WTC11 (cell line): ENCODE measurements at regions not wholly inside any gene's neighbourhood (a gene's known extent, or its start where the extent isn't known, plus 50 kb on each side); places are given as distances from the start of the nearest gene placed in this dataset.

Source experiments
- ATAC-seq: fragments of 200-7000 bp; cut with Tn5 transposase; 2 replicates; pipeline ENCODE4 v1.10.0; 2021; ENCODE audit warnings: mild to moderate bottlenecking, moderate library complexity
- CTCF ChIA-PET: fragments of 300-600 bp; sonication (Branson Sonifier 250); formaldehyde crosslinking; loops from one replicate; lab custom pipeline; 2021; ENCODE audit warnings: antibody characterized with exemption; lab: Charles Lee
- POLR2A ChIA-PET: fragments of 350-600 bp; sonication (Branson Sonifier 250); formaldehyde crosslinking; loops from one replicate; lab custom pipeline; 2021; ENCODE audit warnings: antibody characterized with exemption; lab: Charles Lee
- DNase-seq: peaks from one replicate; pipeline ENCODE4 v3.0.0; 2021; ENCODE audit warnings: low spot score
- H3K27ac Mint-ChIP-seq: 2 replicates; pipeline ENCODE4 v1.8.0; 2021; ENCODE audit warnings: mixed read lengths
- H3K27me3 Mint-ChIP-seq: 2 replicates; pipeline ENCODE4 v1.8.0; 2021; ENCODE audit warnings: low read depth, mild to moderate bottlenecking, moderate library complexity, mixed read lengths
- H3K36me3 Mint-ChIP-seq: 2 replicates; pipeline ENCODE4 v1.8.0; 2021; ENCODE audit warnings: mixed read lengths
- H3K4me1 Mint-ChIP-seq: 2 replicates; pipeline ENCODE4 v1.8.0; 2022; ENCODE audit warnings: mixed read lengths
- H3K4me3 Mint-ChIP-seq: 2 replicates; pipeline ENCODE4 v1.8.0; 2021; ENCODE audit warnings: mild to moderate bottlenecking, moderate library complexity, mixed read lengths
- H3K9me3 Mint-ChIP-seq: 2 replicates; pipeline ENCODE4 v1.8.0; 2021; ENCODE audit warnings: mixed read lengths
- AFF4 ChIP-seq: sonication (generic); formaldehyde crosslinking; IDR thresholded peaks from 2 replicates; pipeline ENCODE4 v1.8.1; 2023; ENCODE audit warnings: mild to moderate bottlenecking, missing genetic modification reagents, borderline replicate concordance
- ATF6 ChIP-seq: sonication (generic); formaldehyde crosslinking; IDR thresholded peaks from 2 replicates; pipeline ENCODE4 v1.8.1; 2023; ENCODE audit warnings: mild to moderate bottlenecking, missing genetic modification reagents
- IRF1 ChIP-seq: sonication (generic); formaldehyde crosslinking; IDR thresholded peaks from 2 replicates; pipeline ENCODE4 v1.8.0; 2023; ENCODE audit warnings: missing genetic modification reagents
- JUN ChIP-seq: sonication (generic); formaldehyde crosslinking; IDR thresholded peaks from 2 replicates; pipeline ENCODE4 v1.8.0; 2023; ENCODE audit warnings: mild to moderate bottlenecking, missing genetic modification reagents
- NFYB ChIP-seq: sonication (generic); formaldehyde crosslinking; conservative IDR thresholded peaks from 2 replicates; pipeline ENCODE4 v1.8.0; 2022; ENCODE audit warnings: low read depth, missing genetic modification reagents
- NR1H2 ChIP-seq: sonication (generic); formaldehyde crosslinking; IDR thresholded peaks from 2 replicates; pipeline ENCODE4 v1.9.0; 2021; ENCODE audit warnings: mild to moderate bottlenecking, moderate library complexity, missing genetic modification reagents
- PRDM15 ChIP-seq: sonication (generic); formaldehyde crosslinking; IDR thresholded peaks from 2 replicates; pipeline ENCODE4 v1.8.0; 2022; ENCODE audit warnings: missing genetic modification reagents
- SOX15 ChIP-seq: fragments of 250-450 bp; sonication (Bioruptor Pico); IDR thresholded peaks from 2 replicates; pipeline ENCODE4 v1.9.0; 2021; ENCODE audit warnings: mild to moderate bottlenecking
- USF2 ChIP-seq: sonication (generic); formaldehyde crosslinking; IDR thresholded peaks from 2 replicates; pipeline ENCODE4 v1.8.1; 2023; ENCODE audit warnings: mild to moderate bottlenecking, missing genetic modification reagents, moderate library complexity
- ZBTB21 ChIP-seq: sonication (generic); formaldehyde crosslinking; IDR thresholded peaks from 2 replicates; pipeline ENCODE4 v1.8.1; 2023; ENCODE audit warnings: mild to moderate bottlenecking, missing genetic modification reagents, borderline replicate concordance
- ZNF423 ChIP-seq: fragments of 250-450 bp; sonication (Bioruptor Pico); IDR thresholded peaks from 2 replicates; pipeline ENCODE4 v2.1.2; 2022; ENCODE audit warnings: mild to moderate bottlenecking, moderate library complexity
- ZNF425 ChIP-seq: fragments of 250-450 bp; sonication (Bioruptor Pico); conservative IDR thresholded peaks from 2 replicates; pipeline ENCODE4 v1.9.0; 2021; ENCODE audit warnings: mild to moderate bottlenecking

- TF ChIP-seq SOX15 (CRISPR knock-in tag) (no peak), ZNF423 (no peak), ZBTB21 (CRISPR knock-in tag) (no peak), JUN (CRISPR knock-in tag) (no peak), ATF6 (CRISPR knock-in tag) (no peak), AFF4 (CRISPR knock-in tag) (no peak), ZNF425 (CRISPR knock-in tag) (no peak), IRF1 (no peak), USF2 (CRISPR knock-in tag) (no peak)
Measured at GRCh38 chr16:48895142-48895541, 285.2 kb upstream of the N4BP1 start (continued).

- ChIA-PET CTCF (no interaction called here), POLR2A (no interaction called here)
- Mint-ChIP-seq H3K9me3 (peaks cover 4% of the 10 kb centered on the region; the same call in 1 of the 2 replicates), H3K36me3 (no peaks in the 10 kb centered on the region), H3K4me3 (no peak overlapping the region), H3K4me1 (peaks cover 7% of the 10 kb centered on the region), H3K27me3 (no peaks in the 10 kb centered on the region), H3K27ac (no peak overlapping the region)
- ATAC-seq (no peak), DNase-seq (no peak)
- TF ChIP-seq IRF1 (no peak), USF2 (CRISPR knock-in tag) (peak; percentile 80), NR1H2 (CRISPR knock-in tag) (no peak), PRDM15 (CRISPR knock-in tag) (no peak), NFYB (0 out of 2 replicates have a peak, but pooled peaks have one; percentile 24)
Measured at GRCh38 chr16:48892893-48893292, 282.9 kb upstream of the N4BP1 start.
